ENCODE measurements at regions not wholly inside any gene's neighbourhood (a gene's known extent, or its start where the extent isn't known, plus 50 kb on each side); places are given as distances from the start of the nearest gene placed in this dataset.

DNA sequence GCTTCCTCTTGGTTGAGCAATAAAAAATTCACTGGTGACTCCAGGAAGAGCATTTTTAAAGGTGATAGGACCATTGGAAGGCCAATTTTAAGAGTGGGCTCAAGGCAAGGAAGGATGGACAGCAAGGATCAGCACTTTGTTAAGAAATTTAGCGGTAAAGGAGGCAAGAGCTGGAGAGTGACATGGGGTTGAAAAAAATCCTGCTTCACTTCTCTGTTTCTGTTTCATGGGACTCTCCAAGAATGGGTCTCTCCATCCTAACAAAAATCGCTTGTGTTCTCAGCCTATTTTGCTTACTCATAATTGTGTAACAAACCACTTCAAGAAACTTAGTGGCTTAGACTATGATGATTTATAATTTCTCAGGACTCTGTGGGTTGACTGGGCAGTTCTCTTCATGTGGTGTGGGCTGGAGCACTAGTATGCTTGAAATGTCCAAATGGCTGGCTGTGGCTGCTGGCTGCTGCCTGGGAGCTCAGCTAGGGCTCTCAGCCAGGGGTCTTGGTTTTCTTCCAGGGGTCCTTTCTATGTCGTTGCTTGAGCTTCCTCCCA, 59.8 kb upstream of the ZNRF2 start:
- TF ChIP-seq POLR2A (IDR thresholded peaks at IDR 0.05) (no peak), POLR2AphosphoS5 (IDR thresholded peaks at IDR 0.05) (no peak)

All from transverse colon (tissue), 3 donors.